ENCODE measurements at regions not wholly inside any gene's neighbourhood (a gene's known extent, or its start where the extent isn't known, plus 50 kb on each side); places are given as distances from the start of the nearest gene placed in this dataset.

DNA sequence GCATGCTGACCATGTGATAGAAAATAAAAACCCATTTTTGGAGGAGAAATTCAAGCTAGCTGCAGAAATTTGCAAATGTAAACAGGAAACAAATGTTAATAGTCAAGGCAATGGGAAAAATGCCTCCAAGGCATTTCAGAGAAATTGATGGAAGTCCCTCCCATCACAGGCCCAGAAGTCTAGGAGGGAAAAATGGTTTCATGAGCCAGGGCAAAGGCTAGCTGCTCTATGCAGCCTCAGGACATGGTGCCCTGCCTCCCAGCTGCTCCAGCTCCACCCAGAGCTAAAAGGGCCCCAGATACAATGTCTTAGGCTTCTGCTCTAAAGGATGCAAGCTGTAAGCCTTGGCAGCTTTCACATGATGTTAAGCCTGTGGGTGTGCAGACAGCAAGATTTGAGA is 1419.4 kb upstream of the CELF4 start:
- TF ChIP-seq POLR2AphosphoS5 (IDR thresholded peaks at IDR 0.05; ENCODE audit: low read depth, low read length) (no peak), FOXP2 (optimal IDR thresholded peaks at IDR 0.05; ENCODE audit: borderline replicate concordance, extremely low read depth, extremely low read length, insufficient read depth) (no peak), TAF1 (IDR thresholded peaks at IDR 0.05; ENCODE audit: borderline replicate concordance, insufficient read depth, low read length) (no peak), SIN3A (IDR thresholded peaks at IDR 0.05; ENCODE audit: borderline replicate concordance, insufficient read depth, low read length) (no peak)
- TF ChIP-seq, protein P1, sequence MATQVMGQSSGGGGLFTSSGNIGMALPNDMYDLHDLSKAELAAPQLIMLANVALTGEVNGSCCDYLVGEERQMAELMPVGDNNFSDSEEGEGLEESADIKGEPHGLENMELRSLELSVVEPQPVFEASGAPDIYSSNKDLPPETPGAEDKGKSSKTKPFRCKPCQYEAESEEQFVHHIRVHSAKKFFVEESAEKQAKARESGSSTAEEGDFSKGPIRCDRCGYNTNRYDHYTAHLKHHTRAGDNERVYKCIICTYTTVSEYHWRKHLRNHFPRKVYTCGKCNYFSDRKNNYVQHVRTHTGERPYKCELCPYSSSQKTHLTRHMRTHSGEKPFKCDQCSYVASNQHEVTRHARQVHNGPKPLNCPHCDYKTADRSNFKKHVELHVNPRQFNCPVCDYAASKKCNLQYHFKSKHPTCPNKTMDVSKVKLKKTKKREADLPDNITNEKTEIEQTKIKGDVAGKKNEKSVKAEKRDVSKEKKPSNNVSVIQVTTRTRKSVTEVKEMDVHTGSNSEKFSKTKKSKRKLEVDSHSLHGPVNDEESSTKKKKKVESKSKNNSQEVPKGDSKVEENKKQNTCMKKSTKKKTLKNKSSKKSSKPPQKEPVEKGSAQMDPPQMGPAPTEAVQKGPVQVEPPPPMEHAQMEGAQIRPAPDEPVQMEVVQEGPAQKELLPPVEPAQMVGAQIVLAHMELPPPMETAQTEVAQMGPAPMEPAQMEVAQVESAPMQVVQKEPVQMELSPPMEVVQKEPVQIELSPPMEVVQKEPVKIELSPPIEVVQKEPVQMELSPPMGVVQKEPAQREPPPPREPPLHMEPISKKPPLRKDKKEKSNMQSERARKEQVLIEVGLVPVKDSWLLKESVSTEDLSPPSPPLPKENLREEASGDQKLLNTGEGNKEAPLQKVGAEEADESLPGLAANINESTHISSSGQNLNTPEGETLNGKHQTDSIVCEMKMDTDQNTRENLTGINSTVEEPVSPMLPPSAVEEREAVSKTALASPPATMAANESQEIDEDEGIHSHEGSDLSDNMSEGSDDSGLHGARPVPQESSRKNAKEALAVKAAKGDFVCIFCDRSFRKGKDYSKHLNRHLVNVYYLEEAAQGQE (IDR thresholded peaks at IDR 0.05; ENCODE audit: insufficient read depth in 1 of 2, low read depth in 2 of 2, low read length in 2 of 2), result no peak

All from PFSK-1 (cell line).